ENCODE measurements at regions not wholly inside any gene's neighbourhood (a gene's known extent, or its start where the extent isn't known, plus 50 kb on each side); places are given as distances from the start of the nearest gene placed in this dataset.

- TF ChIP-seq CTCF (optimal IDR thresholded peaks at IDR 0.05 in 1 of 3, IDR thresholded peaks at IDR 0.05 in 1 of 3, conservative IDR thresholded peaks at IDR 0.05 in 1 of 3; ENCODE audit: extremely low read depth in 1 of 3, insufficient read depth in 2 of 3, low read length in 3 of 3) = no peak
- no peak for TF ChIP-seq EZH2 (IDR thresholded peaks at IDR 0.05; ENCODE audit: low read length)
Measured at GRCh38 chr22:34096770-34097169, 176.5 kb upstream of the LARGE1 start.

Data from keratinocyte (primary cell).